Ascending aorta (tissue), 2 donors: ENCODE measurements at regions not wholly inside any gene's neighbourhood (a gene's known extent, or its start where the extent isn't known, plus 50 kb on each side); places are given as distances from the start of the nearest gene placed in this dataset.

Source experiments
- DNase-seq, 2 donors: peaks; one replicate each; pipeline ENCODE4 v3.0.0-alpha.2; 2019; ENCODE audit warnings: low spot score in 2 of 2
- H3K27ac ChIP-seq, 2 donors: fragments of 200-600 bp; sonication (generic); one replicate each; pipeline ENCODE4 v1.5.1; 2016 to 2017; ENCODE audit warnings: mild to moderate bottlenecking in 1 of 2
- H3K27me3 ChIP-seq: fragments of 200-600 bp; sonication (generic); one replicate; pipeline ENCODE4 v1.5.1; 2017
- H3K36me3 ChIP-seq, 2 donors: fragments of 200-600 bp; sonication (generic); one replicate each; pipeline ENCODE4 v1.5.1; 2016
- H3K4me1 ChIP-seq, 2 donors: fragments of 200-600 bp; sonication (generic); one replicate each; pipeline ENCODE4 v1.5.1; 2016 to 2017; ENCODE audit warnings: mild to moderate bottlenecking in 1 of 2
- H3K4me3 ChIP-seq, 2 donors: fragments of 200-600 bp; sonication (generic); one replicate each; pipeline ENCODE4 v1.5.1; 2016 to 2017; ENCODE audit warnings: mild to moderate bottlenecking in 1 of 2
- H3K9me3 ChIP-seq, 2 donors: fragments of 200-600 bp; sonication (generic); one replicate each; pipeline ENCODE4 v1.5.1; 2016
- intact Hi-C: fragments of 100-400 bp; cut with DNase I; formaldehyde crosslinking; loops from one replicate; pipeline ENCODE4 v1.15.1; 2023
- TF ChIP-seq, protein P1 (sequence below), 3 experiments: fragments of 200-600 bp in 2 of 3; fragments of 450-650 bp in 1 of 3; sonication (generic) in 2 of 3; IDR thresholded peaks; one replicate each; pipeline ENCODE4 v1.5.1; 2016 to 2019; ENCODE audit warnings: antibody characterized with exemption in 3 of 3, mild to moderate bottlenecking in 1 of 3, moderate library complexity in 1 of 3

DNA sequence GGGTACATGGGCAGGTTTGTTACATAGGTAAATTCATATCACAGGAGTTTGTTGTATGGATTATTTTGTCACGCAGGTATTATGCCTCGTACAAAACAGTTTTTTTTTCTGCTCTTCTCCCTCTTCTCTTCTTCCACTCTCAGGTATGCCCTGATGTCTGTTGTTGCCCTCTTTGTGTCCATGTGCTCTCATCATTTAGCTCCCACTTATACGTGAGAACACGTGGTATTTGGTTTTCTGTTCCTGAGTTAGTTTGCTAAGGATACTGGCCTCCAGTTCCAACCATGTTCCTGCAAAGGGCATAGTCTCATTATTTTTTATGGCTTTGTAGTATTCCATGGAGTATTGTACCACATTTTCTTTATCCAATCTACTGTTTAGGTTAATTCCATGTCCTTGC, 65.7 kb downstream of the UNC5CL start:
- Histone ChIP-seq H3K4me3 (no peak overlapping the region), H3K4me1 (no peaks in the 10 kb centered on the region), H3K27me3 (no peaks in the 10 kb centered on the region), H3K9me3 (peaks cover 0 to 20% of the 10 kb centered on the region in 2 donors), H3K36me3 (no peaks in the 10 kb centered on the region), H3K27ac (no peak overlapping the region)
- no peak for DNase-seq
- TF ChIP-seq, protein P1, sequence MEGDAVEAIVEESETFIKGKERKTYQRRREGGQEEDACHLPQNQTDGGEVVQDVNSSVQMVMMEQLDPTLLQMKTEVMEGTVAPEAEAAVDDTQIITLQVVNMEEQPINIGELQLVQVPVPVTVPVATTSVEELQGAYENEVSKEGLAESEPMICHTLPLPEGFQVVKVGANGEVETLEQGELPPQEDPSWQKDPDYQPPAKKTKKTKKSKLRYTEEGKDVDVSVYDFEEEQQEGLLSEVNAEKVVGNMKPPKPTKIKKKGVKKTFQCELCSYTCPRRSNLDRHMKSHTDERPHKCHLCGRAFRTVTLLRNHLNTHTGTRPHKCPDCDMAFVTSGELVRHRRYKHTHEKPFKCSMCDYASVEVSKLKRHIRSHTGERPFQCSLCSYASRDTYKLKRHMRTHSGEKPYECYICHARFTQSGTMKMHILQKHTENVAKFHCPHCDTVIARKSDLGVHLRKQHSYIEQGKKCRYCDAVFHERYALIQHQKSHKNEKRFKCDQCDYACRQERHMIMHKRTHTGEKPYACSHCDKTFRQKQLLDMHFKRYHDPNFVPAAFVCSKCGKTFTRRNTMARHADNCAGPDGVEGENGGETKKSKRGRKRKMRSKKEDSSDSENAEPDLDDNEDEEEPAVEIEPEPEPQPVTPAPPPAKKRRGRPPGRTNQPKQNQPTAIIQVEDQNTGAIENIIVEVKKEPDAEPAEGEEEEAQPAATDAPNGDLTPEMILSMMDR (IDR thresholded peaks at IDR 0.05): no peak
- intact Hi-C loops: no loop called here

DNA sequence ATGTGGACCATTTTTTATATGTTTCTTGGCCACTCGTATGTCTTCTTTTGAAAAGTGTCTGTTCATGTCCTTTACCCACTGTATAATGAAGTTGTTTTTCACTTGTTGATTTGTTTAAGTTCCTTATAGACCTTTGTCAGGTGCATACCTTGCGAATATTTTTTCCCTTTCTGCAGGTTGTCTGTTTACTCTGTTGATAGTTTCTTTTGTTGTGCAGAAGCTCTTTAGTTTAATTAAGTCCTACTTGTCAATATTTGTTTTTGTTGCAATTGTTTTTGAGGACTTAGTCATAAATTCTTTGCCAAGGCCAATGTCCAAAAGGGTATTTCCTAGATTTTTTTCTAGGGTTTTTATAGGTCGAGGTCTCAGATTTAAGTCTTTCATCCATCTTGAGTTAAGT, 66.2 kb downstream of the UNC5CL start:
- TF ChIP-seq, protein P1 (IDR thresholded peaks at IDR 0.05): no peak
- Histone ChIP-seq H3K27ac (no peak overlapping the region), H3K4me1 (no peaks in the 10 kb centered on the region), H3K4me3 (no peak overlapping the region), H3K36me3 (no peaks in the 10 kb centered on the region), H3K9me3 (peaks cover 0 to 20% of the 10 kb centered on the region in 2 donors), H3K27me3 (no peaks in the 10 kb centered on the region)
- intact Hi-C loops: no loop called here
- no peak for DNase-seq

DNA sequence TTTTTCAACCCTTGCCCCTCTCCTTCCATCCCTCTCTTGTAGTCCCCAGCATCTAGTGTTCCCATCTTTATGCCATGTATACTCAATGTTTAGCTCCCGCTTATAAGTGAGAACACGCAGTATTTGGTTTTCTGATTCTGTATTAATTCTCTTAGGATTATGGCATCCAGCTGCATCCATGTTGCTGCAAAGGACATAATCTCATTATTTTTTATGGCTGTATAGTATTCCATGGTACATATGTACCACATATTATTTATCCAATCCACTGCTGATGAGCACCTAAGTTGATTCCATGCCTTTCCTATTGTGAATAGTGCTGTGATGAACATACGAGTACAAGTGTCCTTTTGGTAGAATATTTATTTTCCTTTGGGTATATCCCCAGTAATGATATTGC, 66.8 kb downstream of the UNC5CL start:
- peaks cover 0 to 14% of the 10 kb centered on the region in 2 donors for H3K9me3 ChIP-seq
- H3K27ac ChIP-seq: no peak overlapping the region
- no peaks in the 10 kb centered on the region for H3K4me1 ChIP-seq
- H3K4me3 ChIP-seq: no peak overlapping the region
- H3K36me3 ChIP-seq: no peaks in the 10 kb centered on the region
- DNase-seq: no peak
- TF ChIP-seq, protein P1 (IDR thresholded peaks at IDR 0.05): no peak
- intact Hi-C loops: no loop called here
- H3K27me3 ChIP-seq: no peaks in the 10 kb centered on the region

DNA sequence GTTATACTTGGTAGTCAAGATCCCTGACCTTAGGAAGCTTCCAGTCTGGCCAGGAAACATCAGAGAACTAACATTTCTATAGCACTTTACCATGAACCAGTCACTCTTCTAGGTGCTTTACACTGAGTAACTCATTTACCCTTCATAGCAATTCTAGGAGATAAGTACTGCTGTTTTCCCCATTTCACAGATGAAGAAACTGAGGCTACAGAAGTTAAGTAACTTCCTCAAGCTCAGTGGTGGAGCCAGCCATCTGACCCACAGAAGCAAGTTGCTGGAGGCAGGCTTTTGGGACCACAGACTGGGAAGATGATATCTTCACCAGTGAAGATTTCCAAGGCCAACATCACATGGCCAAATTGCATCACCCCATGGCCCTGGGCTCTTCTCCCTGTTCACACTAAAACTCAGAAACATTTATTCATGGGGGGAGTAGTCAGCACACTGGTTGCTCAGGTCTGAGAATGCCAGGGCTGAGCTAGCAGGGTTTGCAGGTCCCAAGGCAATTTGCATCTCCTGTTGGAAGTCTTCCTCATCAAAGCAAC, 70.3 kb downstream of the UNC5CL start:
- Histone ChIP-seq H3K36me3 (no peaks in the 10 kb centered on the region), H3K9me3 (peaks cover 0 to 7% of the 10 kb centered on the region in 2 donors), H3K4me3 (no peak overlapping the region), H3K27me3 (no peaks in the 10 kb centered on the region), H3K27ac (no peak overlapping the region), H3K4me1 (no peaks in the 10 kb centered on the region)
- intact Hi-C loops: no loop called here
- TF ChIP-seq, protein P1 (IDR thresholded peaks at IDR 0.05): no peak
- DNase-seq: no peak

DNA sequence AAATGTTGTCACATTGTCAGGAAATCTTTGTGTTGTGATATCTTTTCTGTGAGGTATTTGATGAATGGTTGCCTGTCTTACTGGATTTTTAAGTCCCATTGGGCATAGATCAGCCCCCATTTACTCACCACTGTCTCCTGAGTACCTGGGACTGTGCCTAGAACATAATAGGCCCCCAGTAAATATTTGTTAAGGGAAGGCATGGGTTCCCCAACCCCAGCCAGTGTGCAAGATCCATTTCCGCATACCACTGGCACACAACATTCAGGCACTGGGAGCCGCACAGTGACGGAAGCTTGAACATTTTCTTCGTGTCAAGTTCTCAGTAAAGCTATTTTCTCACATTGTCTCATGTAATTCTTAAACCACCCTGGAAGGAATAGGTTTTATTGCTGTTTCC, 72.2 kb downstream of the UNC5CL start:
- Histone ChIP-seq H3K4me3 (no peak overlapping the region), H3K27me3 (no peaks in the 10 kb centered on the region), H3K27ac (no peak overlapping the region), H3K4me1 (no peaks in the 10 kb centered on the region), H3K36me3 (no peaks in the 10 kb centered on the region), H3K9me3 (no peaks in the 10 kb centered on the region)
- DNase-seq: no peak
- TF ChIP-seq, protein P1 (IDR thresholded peaks at IDR 0.05): no peak
- intact Hi-C loops: no loop called here

DNA sequence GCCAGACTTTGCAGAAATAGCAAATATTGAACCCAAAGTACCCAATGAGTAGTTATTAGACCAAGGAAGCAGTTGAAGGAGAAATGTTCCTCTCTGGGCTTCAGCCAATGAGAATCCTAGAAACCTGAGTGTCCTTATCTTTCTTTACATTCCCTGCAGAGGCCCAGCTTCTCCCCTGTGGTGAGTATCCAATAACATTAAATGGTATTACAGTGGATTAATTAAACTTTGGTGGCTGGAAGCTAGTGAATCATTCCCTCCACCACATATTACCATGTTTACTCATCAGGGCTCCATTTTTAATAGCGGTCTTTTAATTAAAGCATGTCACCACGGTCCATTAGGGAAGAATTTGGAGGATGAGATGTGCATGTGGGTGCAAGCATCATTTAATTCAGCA, 74.0 kb downstream of the UNC5CL start:
- TF ChIP-seq, protein P1 (IDR thresholded peaks at IDR 0.05): no peak
- Histone ChIP-seq H3K27me3 (no peaks in the 10 kb centered on the region), H3K4me3 (no peak overlapping the region), H3K9me3 (no peaks in the 10 kb centered on the region), H3K27ac (no peak overlapping the region), H3K4me1 (no peaks in the 10 kb centered on the region), H3K36me3 (no peaks in the 10 kb centered on the region)
- no peak for DNase-seq
- intact Hi-C loops: no loop called here
